ENCODE measurements at regions not wholly inside any gene's neighbourhood (a gene's known extent, or its start where the extent isn't known, plus 50 kb on each side); places are given as distances from the start of the nearest gene placed in this dataset.
A peak's percentile ranks its signal among the peaks of the same experiment; 100 is the strongest.

DNA sequence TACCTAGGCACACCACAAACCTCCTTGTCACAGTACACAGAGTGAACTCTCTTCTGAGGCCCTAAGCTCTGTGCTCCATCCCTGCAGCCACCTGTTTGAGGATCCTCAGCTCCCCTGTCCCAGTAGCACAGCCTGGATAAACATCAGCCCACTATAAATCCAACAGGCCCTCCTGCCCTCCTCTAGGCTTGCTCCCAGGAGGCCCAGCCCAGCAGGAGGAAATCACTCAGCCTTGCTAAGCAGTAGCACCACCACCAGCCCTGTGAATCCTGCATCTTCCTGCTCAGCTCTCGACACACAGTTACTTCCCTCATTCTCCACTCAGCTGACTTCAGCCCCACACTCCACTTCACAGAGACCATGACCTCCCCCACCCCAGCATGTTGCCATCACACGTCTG lies 273.9 kb downstream of the BCOR start:
- FAIRE-seq: peak; percentile 62
- DNase-seq (ENCODE audit: insufficient read length): no peak
- TF ChIP-seq POLR2AphosphoS5 (IDR thresholded peaks at IDR 0.05; ENCODE audit: low read depth, low read length) (no peak), POLR2A (IDR thresholded peaks at IDR 0.05; ENCODE audit: low read depth, low read length) (no peak), TAF1 (IDR thresholded peaks at IDR 0.05; ENCODE audit: borderline replicate concordance, low read depth, low read length) (no peak)

DNA sequence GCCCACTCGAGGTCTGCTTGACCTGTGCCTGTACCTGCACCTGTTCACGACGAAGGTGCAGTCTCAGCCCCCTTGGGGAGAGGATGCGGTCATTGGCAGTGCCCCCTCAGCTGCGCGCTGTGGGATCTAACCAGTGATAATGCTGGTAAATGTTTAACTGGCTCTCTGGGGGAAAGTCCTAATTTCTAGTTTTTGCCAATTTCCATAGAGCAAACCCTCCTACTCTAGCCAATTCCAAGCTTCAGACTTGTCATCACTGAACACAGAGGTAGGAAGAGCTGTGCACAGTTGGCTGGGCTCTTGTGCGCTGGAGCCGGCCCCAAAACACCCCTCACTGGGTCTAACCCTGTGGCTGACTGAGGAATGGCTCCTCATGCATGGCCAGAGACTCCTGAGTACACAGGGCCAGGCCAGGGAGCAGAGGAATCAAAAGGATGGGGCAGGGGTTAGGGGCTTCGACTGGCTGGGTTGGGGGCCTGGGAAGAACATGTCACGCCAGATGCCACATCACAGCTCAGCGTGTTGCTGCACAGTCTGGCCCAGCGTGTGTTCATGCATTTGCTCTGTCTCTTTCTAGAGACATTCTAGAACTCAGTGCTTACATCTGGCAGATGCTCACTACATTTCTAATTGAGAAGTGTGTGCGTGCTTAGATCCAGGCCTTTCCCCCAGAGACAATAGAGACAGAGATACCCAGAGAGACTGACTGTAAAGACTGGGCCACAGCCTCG lies 270.8 kb downstream of the BCOR start:
- TF ChIP-seq TAF1 (IDR thresholded peaks at IDR 0.05; ENCODE audit: borderline replicate concordance, low read depth, low read length): no peak
- TF ChIP-seq POLR2AphosphoS5 (IDR thresholded peaks at IDR 0.05; ENCODE audit: low read depth, low read length): no peak
- TF ChIP-seq POLR2A (IDR thresholded peaks at IDR 0.05; ENCODE audit: low read depth, low read length): no peak
- no peak for DNase-seq (ENCODE audit: insufficient read length)
- FAIRE-seq: peak; percentile 77

DNA sequence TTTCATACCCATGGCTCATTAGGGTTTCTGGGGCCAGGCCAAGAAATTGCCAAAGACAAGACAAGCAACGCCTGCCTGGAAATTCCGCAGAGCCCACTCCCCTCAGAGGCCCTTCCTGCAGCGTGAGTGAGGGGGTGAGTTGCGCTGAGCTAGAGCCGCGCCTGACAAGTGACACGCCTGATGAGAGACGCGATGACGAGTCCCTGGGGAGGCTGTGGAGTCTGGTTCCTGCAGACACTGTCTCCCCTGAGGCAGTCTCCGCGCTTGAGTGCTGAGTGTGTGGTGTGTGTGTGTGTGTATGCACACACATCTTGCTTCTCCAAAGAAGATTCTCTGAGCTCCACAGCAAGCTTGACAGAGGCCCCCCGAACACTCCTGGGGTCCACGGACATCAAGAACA lies 269.8 kb downstream of the BCOR start:
- TF ChIP-seq POLR2AphosphoS5 (IDR thresholded peaks at IDR 0.05; ENCODE audit: low read depth, low read length) (no peak), POLR2A (IDR thresholded peaks at IDR 0.05; ENCODE audit: low read depth, low read length) (no peak), TAF1 (IDR thresholded peaks at IDR 0.05; ENCODE audit: borderline replicate concordance, low read depth, low read length) (no peak)
- FAIRE-seq (peak; percentile 82), DNase-seq (ENCODE audit: insufficient read length) (peak; percentile 38)

DNA sequence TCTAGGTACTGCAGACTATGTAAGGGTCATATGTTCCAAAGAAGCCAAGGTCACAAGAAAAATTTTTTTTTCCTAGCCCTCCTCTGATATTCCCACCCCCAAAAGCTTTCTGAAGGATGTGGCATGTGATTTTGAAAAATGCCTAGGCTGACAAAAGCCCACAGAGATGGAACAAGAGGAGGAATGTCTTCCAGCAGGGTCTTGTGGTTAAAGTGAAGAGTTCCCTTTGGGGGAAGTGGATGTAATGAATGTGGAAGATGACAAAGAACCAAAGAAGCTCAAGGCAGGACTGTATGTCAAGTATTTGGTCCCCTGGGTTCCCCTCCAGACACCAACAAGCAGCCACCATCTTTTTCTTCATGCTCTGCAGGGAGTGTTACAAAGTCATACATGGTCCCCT lies 268.8 kb downstream of the BCOR start:
- FAIRE-seq: no peak
- DNase-seq (ENCODE audit: insufficient read length): no peak
- TF ChIP-seq POLR2AphosphoS5 (IDR thresholded peaks at IDR 0.05; ENCODE audit: low read depth, low read length): no peak
- TF ChIP-seq POLR2A (IDR thresholded peaks at IDR 0.05; ENCODE audit: low read depth, low read length): no peak
- no peak for TF ChIP-seq TAF1 (IDR thresholded peaks at IDR 0.05; ENCODE audit: borderline replicate concordance, low read depth, low read length)

DNA sequence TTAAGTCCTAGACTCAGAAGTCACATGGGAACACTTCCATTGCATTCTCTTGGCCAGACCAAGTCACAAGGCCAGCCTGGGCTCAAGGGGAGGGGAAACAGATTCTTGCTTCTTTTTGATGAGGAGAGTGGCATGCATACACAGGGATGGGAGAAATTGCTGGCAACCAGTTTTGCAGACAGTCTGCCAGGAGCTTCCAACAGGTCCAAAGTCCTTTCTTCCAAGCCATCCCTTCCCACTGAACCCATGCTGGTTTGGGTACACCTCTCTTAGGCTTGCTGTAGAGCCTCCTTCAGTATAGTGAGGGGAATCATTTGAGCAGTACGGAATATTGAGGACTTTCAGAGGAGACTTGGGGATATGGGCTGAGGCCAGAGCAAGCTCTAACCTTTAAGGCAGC lies 267.8 kb downstream of the BCOR start:
- DNase-seq (ENCODE audit: insufficient read length): no peak
- FAIRE-seq: no peak
- no peak for TF ChIP-seq TAF1 (IDR thresholded peaks at IDR 0.05; ENCODE audit: borderline replicate concordance, low read depth, low read length)
- TF ChIP-seq POLR2A (IDR thresholded peaks at IDR 0.05; ENCODE audit: low read depth, low read length): no peak
- no peak for TF ChIP-seq POLR2AphosphoS5 (IDR thresholded peaks at IDR 0.05; ENCODE audit: low read depth, low read length)

DNA sequence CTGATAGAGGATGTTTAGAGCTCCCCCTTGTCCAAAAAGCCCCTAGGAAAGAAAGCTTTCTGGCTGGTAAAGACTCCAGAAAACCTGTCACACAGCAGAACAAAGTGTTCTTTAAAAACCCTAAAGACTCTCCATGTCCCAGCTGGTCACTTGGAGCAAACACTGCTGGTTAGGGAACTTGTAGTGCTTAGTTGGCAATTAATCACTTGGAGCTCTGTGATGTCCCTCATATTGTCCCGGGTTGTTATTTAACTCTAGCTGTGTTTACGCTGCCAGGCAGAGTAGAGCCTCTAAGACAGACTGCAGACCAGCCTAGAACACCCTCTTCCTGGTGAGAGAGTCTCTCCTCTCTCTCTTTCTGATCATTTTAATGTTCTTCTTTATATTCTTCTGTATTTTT lies 267.3 kb downstream of the BCOR start:
- no peak for TF ChIP-seq POLR2A (IDR thresholded peaks at IDR 0.05; ENCODE audit: low read depth, low read length)
- TF ChIP-seq TAF1 (IDR thresholded peaks at IDR 0.05; ENCODE audit: borderline replicate concordance, low read depth, low read length): no peak
- no peak for TF ChIP-seq POLR2AphosphoS5 (IDR thresholded peaks at IDR 0.05; ENCODE audit: low read depth, low read length)
- DNase-seq (ENCODE audit: insufficient read length): no peak
- FAIRE-seq: no peak

DNA sequence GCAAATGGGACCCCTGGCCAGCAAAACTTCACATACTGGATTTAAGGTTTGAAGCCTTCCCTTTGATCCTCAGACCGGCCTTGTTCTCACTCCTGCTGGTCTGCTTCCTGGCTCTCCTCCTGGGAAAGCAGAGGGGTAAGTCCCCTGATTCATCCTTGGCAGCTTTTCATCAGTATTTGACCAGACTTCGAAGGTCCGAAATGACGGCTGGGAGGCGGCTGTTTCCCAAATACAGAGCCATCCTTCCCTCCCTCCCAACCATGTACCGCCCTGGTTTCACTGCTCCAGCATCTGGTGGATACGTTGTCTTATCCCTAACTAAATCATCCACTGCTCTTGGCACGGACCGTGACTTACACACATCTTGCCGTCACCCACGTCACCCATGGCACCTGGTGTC lies 265.5 kb downstream of the BCOR start:
- FAIRE-seq (no peak), DNase-seq (ENCODE audit: insufficient read length) (no peak)
- no peak for TF ChIP-seq POLR2A (IDR thresholded peaks at IDR 0.05; ENCODE audit: low read depth, low read length)
- TF ChIP-seq POLR2AphosphoS5 (IDR thresholded peaks at IDR 0.05; ENCODE audit: low read depth, low read length): no peak
- no peak for TF ChIP-seq TAF1 (IDR thresholded peaks at IDR 0.05; ENCODE audit: borderline replicate concordance, low read depth, low read length)

- no peak for DNase-seq (ENCODE audit: insufficient read length)
- TF ChIP-seq POLR2AphosphoS5 (IDR thresholded peaks at IDR 0.05; ENCODE audit: low read depth, low read length): no peak
- no peak for TF ChIP-seq TAF1 (IDR thresholded peaks at IDR 0.05; ENCODE audit: borderline replicate concordance, low read depth, low read length)
- no peak for TF ChIP-seq POLR2A (IDR thresholded peaks at IDR 0.05; ENCODE audit: low read depth, low read length)
- peak; percentile 36 for FAIRE-seq
Observed at GRCh38 chrX:39834600-39834999, 263.2 kb downstream of the BCOR start.

DNA sequence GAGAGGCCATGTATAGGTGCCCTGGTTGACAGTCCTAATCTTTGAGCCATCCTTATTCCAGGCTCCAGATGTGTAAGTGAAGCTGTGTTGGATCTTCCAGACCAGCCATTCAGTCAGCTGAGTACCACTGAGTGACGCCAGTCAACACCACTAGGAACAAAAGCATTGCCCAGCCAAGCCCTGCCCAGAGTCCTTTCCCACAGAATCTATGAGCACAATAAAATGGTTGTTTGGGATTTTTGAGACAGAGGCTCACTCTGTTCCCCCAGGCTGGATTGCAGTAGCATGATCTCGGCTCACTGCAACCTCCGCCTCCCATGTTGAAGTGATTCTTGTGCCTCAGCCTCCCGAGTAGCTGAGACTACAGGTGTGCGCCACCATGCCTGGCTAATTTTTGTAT lies 262.5 kb downstream of the BCOR start:
- FAIRE-seq: no peak
- no peak for DNase-seq (ENCODE audit: insufficient read length)
- TF ChIP-seq TAF1 (IDR thresholded peaks at IDR 0.05; ENCODE audit: borderline replicate concordance, low read depth, low read length) (no peak), POLR2AphosphoS5 (IDR thresholded peaks at IDR 0.05; ENCODE audit: low read depth, low read length) (no peak), POLR2A (IDR thresholded peaks at IDR 0.05; ENCODE audit: low read depth, low read length) (no peak)

- TF ChIP-seq TAF1 (IDR thresholded peaks at IDR 0.05; ENCODE audit: borderline replicate concordance, low read depth, low read length) (no peak), POLR2A (IDR thresholded peaks at IDR 0.05; ENCODE audit: low read depth, low read length) (no peak), POLR2AphosphoS5 (IDR thresholded peaks at IDR 0.05; ENCODE audit: low read depth, low read length) (no peak)
- FAIRE-seq: no peak
- DNase-seq (ENCODE audit: insufficient read length): no peak
Observed at GRCh38 chrX:39835776-39836175, 262.0 kb downstream of the BCOR start.

- DNase-seq (ENCODE audit: insufficient read length) (no peak), FAIRE-seq (no peak)
- no peak for TF ChIP-seq TAF1 (IDR thresholded peaks at IDR 0.05; ENCODE audit: borderline replicate concordance, low read depth, low read length)
Observed at GRCh38 chrX:39836802-39837420, 260.8 kb downstream of the BCOR start.

DNA sequence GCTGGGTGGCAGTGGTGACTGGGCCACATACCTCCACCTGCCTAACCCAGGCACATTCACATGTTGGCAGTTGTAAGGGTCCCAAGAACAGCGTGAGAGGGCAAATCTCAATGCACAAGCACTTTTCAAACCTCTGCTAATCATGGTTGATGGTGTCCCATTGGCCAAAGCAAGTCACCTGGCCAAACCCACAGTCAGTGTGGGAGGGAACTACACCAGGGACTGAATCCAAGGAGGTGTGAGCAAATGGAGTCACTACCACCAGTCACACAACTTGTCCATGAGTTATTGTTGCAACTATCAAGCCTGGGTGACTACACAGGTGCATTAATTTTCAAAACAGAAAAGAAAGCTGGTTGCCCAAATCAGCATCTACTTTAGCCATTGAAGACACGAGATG lies 260.1 kb downstream of the BCOR start:
- FAIRE-seq: peak; percentile 24
- DNase-seq (ENCODE audit: insufficient read length): no peak
- TF ChIP-seq POLR2A (IDR thresholded peaks at IDR 0.05; ENCODE audit: low read depth, low read length): no peak
- TF ChIP-seq TAF1 (IDR thresholded peaks at IDR 0.05; ENCODE audit: borderline replicate concordance, low read depth, low read length): no peak
- no peak for TF ChIP-seq POLR2AphosphoS5 (IDR thresholded peaks at IDR 0.05; ENCODE audit: low read depth, low read length)

Measured in GM12892 (cell line).